ENCODE measurements at regions not wholly inside any gene's neighbourhood (a gene's known extent, or its start where the extent isn't known, plus 50 kb on each side); places are given as distances from the start of the nearest gene placed in this dataset.

DNA sequence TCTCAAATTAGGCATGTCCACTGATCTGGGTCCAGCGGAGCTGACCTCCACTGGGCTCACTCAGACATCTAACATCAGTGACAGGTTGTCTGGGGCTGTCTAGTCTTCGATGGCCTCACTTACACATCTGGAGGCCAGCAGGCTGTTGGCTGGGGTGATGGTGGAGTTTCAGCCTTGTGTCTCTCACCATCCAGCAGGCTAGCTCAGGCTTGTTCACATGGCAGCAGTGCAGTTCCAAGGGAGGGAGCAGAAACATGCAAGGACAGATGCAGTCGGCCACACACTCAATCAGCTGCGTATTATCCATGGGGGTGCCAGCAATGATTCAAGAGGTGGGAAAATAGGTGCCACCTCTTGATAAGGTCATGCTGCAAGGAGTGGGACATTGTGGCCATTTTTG is 292.5 kb downstream of the SHQ1 start:
- CTCF ChIA-PET, result no interaction called here
- no peaks in the 10 kb centered on the region for H3K27me3 Mint-ChIP-seq
- H3K4me3 Mint-ChIP-seq, result no peak overlapping the region
- DNase-seq, result no peak
- H3K4me1 Mint-ChIP-seq, result peaks cover under 1% of the 10 kb centered on the region
- POLR2A ChIA-PET, result no interaction called here
- H3K9me3 Mint-ChIP-seq, result peaks cover 5% of the 10 kb centered on the region
- no peaks in the 10 kb centered on the region for H3K36me3 Mint-ChIP-seq (ENCODE audit: low read depth)
- no peak overlapping the region for H3K27ac Mint-ChIP-seq

DNA sequence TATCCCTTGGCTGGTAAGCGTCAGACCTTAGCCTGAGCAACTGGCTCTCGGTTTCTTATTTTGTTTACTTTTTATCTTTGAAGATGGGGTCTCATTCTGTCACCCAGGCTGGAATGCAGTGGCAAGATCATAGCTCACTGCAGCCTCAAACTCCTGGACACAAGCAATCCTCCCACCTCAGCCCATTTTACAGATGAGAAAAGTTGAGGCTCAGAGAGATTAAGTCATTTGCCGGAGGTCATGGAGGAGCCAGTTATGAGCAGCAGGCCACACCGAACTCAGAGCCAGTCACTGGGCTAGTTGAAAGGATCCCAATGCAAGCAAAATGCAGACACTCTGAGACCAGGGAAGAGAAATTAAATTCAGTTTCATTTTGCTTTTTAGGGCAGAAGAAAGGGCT is 293.6 kb downstream of the SHQ1 start:
- POLR2A ChIA-PET, result no interaction called here
- no peaks in the 10 kb centered on the region for H3K27me3 Mint-ChIP-seq
- DNase-seq, result no peak
- no peak overlapping the region for H3K27ac Mint-ChIP-seq
- H3K4me1 Mint-ChIP-seq, result peaks cover 10% of the 10 kb centered on the region
- peaks cover 5% of the 10 kb centered on the region for H3K9me3 Mint-ChIP-seq
- no peak overlapping the region for H3K4me3 Mint-ChIP-seq
- CTCF ChIA-PET, result no interaction called here
- H3K36me3 Mint-ChIP-seq (ENCODE audit: low read depth), result no peaks in the 10 kb centered on the region

DNA sequence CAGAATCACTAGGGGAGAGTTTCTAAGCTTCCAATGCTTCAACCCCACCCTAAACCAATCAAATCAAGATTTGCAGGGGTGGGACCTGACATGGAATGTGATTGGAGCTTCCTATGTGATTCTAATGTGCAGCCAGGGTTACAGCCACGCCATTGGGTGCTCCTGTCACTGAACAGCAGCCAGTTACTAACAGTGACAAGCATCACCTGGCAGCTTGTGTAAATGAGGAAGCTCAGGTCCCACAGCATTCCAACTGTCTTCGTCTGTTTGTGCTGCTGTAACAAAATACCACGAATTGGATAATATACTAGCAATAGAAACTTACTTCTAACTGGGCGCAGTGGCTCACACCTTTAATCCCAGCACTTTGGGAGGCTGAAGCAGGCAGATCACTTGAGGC is 294.9 kb downstream of the SHQ1 start:
- Mint-ChIP-seq H3K9me3 (peaks cover 5% of the 10 kb centered on the region), H3K4me3 (no peak overlapping the region), H3K36me3 (ENCODE audit: low read depth) (no peaks in the 10 kb centered on the region), H3K27me3 (no peaks in the 10 kb centered on the region), H3K4me1 (peaks cover 18% of the 10 kb centered on the region), H3K27ac (no peak overlapping the region)
- POLR2A ChIA-PET, result no interaction called here
- CTCF ChIA-PET, result no interaction called here
- no peak for DNase-seq

DNA sequence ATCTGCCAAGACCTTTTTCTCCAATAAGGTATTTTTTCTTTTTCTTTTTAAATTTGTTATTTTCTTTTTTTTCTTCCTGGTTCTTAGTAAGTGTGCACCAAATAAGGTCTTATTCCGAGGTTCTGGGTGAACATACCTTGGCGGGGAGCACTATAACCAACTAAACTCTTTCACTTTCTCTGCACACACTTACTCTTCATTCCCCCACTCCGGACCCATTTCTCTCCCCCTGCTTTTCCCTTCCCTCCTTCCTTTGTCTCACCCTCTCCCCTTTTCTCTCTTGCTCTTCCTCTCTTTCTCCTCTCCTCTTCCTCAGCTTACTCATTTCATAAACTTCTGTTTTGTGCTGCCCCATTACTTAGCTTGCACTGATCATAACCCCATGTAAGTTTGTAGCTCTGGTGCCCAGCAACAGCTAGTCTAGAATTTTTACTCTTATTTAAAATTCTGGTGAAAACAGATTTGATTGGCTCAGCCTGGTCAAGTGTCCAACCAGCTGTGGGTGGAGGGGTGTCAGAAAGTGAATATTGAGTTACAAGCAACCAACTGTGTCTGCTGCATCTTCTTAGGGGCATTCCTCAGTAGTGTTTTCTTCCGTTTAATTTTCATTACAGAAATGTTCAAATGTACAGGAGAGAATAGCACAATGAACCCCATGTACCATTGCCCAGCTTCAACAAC is 297.5 kb downstream of the SHQ1 start:
- H3K4me1 Mint-ChIP-seq, result peaks cover 18% of the 10 kb centered on the region
- H3K4me3 Mint-ChIP-seq, result peak overlapping the region; percentile 64
- H3K27me3 Mint-ChIP-seq, result no peaks in the 10 kb centered on the region
- peak overlapping the region; percentile 21 for H3K27ac Mint-ChIP-seq
- CTCF ChIA-PET, result no interaction called here
- no peaks in the 10 kb centered on the region for H3K36me3 Mint-ChIP-seq (ENCODE audit: low read depth)
- no peak for DNase-seq
- no peaks in the 10 kb centered on the region for H3K9me3 Mint-ChIP-seq
- POLR2A ChIA-PET, result interaction anchor here (0.7 kb wide), 1 partner anchor 170 kb away, joined by 3 read pairs; no protein-coding TSS in a partner anchor

DNA sequence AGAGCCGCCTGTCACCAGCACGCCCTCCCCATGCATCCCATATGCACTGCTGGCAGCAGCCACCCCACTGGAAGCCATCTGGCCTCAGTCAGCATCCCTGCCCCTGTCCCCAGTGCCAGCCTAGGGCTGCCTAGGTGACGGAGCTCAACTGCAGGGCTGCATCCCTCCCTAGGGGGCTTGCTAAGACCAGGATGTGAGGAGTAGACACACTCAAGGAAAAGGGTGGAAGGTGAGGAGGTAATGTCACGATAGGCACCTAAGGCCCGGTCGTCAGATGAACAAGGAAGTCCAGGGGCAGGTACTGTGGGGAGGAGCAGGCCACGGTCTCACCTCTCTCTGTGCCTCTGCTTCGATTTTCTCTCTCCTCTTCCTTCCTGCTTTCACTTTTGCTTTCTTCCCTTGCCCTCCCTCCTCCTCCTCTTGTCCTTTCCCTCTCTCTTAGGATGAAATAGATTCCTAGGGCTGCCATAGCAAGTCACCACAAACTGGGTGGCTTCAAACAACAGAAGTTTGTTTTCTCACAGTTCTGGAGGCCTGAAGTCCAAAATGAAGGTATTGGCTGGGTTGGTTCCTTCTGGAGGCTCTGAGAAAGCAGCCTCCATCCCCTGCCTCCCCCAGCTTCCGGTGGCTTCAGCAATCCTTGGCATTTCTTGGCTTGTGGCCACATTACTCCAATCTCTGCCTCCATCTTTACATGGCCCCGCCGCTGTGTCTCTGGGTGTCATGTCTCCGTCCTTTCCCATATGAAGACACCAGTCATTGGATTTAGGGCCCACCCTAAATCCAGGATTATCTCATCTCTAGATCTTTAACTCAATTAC is 298.3 kb downstream of the SHQ1 start:
- peak overlapping the region; percentile 64 for H3K4me3 Mint-ChIP-seq
- DNase-seq, result peak; percentile 21
- POLR2A ChIA-PET, result no interaction called here
- H3K4me1 Mint-ChIP-seq, result peaks cover 18% of the 10 kb centered on the region
- CTCF ChIA-PET, result no interaction called here
- H3K36me3 Mint-ChIP-seq (ENCODE audit: low read depth), result no peaks in the 10 kb centered on the region
- H3K27ac Mint-ChIP-seq, result peak overlapping the region; percentile 21
- H3K9me3 Mint-ChIP-seq, result no peaks in the 10 kb centered on the region
- H3K27me3 Mint-ChIP-seq, result no peaks in the 10 kb centered on the region

DNA sequence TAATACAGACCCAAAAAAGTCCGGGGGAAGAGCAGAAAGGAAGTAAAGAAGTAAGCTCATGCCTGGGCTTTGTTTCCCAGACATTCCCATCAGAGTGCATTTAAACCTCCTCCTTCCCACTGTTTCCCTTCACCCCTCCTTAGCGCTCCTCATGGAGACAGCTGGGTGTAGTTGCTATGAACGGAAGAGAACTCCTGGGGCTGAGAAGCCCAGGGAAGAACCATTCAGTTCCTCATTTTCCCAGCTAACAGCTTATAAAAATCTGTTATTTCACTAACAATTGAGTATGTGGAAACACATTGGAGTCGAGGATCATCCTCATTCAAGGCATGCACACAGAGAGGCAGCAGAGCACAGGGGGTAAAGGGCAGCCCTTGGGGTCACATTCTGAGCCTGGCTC is 299.3 kb downstream of the SHQ1 start:
- Mint-ChIP-seq H3K27ac (no peak overlapping the region), H3K4me1 (peaks cover 18% of the 10 kb centered on the region), H3K4me3 (no peak overlapping the region), H3K9me3 (no peaks in the 10 kb centered on the region), H3K27me3 (no peaks in the 10 kb centered on the region), H3K36me3 (ENCODE audit: low read depth) (no peaks in the 10 kb centered on the region)
- CTCF ChIA-PET, result no interaction called here
- no peak for DNase-seq
- POLR2A ChIA-PET, result no interaction called here

DNA sequence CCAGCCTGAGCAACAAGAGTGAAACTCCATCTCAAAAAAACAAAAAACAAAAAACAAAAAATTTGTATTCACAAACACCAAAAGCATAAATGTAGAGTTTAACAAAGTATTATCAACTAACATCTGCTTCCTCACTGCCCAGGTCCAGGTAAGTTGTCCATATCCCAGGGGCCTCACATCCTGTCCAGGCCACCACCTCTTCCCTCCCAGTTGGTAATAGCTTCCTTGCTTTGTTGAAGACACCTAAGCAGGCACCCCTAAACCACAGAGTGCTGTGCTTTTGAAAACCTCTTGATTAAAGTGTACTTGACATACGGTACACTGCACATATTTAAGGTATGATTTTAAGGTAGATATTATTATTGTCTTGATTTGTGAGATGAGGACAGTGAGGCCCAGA is 299.8 kb downstream of the SHQ1 start:
- Mint-ChIP-seq H3K27me3 (no peaks in the 10 kb centered on the region), H3K36me3 (ENCODE audit: low read depth) (no peaks in the 10 kb centered on the region), H3K4me1 (peaks cover 18% of the 10 kb centered on the region), H3K27ac (no peak overlapping the region), H3K4me3 (no peak overlapping the region), H3K9me3 (no peaks in the 10 kb centered on the region)
- DNase-seq, result no peak
- ChIA-PET CTCF (no interaction called here), POLR2A (no interaction called here)

DNA sequence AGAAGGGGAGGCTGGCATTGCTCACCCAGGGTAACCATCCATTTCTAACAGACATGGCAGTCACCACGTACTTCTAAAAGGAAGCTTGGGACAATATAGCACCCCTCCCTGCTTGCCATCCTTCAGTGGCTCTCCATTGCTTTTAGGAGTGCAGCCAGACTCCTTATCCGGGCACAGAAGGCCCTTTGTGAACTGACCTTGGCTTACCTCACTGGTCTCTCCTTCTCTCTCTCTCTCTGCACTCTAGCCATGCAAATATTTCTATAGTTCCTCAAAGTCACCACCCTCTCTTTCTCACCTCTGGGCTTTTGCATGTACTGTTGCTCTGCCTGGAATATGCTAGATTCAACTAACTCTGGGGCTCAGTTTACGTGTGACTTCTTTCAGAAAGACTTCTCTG is 301.1 kb downstream of the SHQ1 start:
- no peak for DNase-seq
- H3K4me3 Mint-ChIP-seq, result no peak overlapping the region
- no peak overlapping the region for H3K27ac Mint-ChIP-seq
- H3K36me3 Mint-ChIP-seq (ENCODE audit: low read depth), result peaks cover 2% of the 10 kb centered on the region
- ChIA-PET CTCF (no interaction called here), POLR2A (no interaction called here)
- H3K9me3 Mint-ChIP-seq, result peaks cover 5% of the 10 kb centered on the region
- no peaks in the 10 kb centered on the region for H3K27me3 Mint-ChIP-seq
- peaks cover 18% of the 10 kb centered on the region for H3K4me1 Mint-ChIP-seq

DNA sequence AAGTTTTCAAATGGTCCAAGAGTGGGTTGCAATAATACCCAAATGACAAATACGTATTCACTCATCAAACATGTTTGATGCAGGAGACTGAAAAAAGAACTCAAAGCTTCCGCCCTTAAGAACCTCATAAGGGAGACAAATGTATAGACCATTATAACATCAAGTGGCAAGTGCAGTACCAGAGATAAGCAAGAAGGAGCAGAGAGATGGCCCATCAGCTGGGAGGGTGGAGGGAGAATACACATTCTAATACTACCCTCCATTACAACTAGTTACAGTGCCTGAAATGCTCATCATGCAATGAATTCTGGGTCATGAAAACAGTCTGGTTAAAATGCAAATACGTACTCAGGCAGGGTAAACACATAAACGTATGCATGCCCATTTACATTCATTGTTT is 304.0 kb downstream of the SHQ1 start:
- Mint-ChIP-seq H3K9me3 (peaks cover 8% of the 10 kb centered on the region), H3K36me3 (ENCODE audit: low read depth) (peaks cover 2% of the 10 kb centered on the region), H3K27me3 (no peaks in the 10 kb centered on the region), H3K4me1 (peaks cover 3% of the 10 kb centered on the region), H3K27ac (no peak overlapping the region), H3K4me3 (no peak overlapping the region)
- ChIA-PET POLR2A (no interaction called here), CTCF (no interaction called here)
- DNase-seq, result no peak

DNA sequence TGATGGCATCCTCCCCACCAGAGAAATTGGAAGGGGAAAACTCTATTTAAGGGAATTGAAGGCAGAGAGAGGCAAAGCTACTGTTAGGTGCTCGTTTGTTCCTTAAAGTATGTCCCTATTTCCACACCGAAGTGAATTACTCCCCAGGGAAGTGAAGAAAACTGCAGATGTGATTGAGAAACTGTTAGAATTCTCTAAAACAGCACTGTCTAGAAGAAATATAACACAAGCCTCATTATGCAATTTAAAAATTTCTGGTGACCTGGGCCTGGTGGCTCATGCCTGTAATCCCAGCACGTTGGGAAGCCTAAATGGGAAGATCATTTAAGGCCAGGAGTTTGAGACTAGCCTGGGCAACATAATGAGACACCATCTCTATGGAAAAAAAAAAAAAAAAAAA is 305.0 kb downstream of the SHQ1 start:
- no peak overlapping the region for H3K4me3 Mint-ChIP-seq
- H3K27me3 Mint-ChIP-seq, result no peaks in the 10 kb centered on the region
- peaks cover 8% of the 10 kb centered on the region for H3K9me3 Mint-ChIP-seq
- ChIA-PET POLR2A (no interaction called here), CTCF (no interaction called here)
- no peak for DNase-seq
- H3K36me3 Mint-ChIP-seq (ENCODE audit: low read depth), result peaks cover 2% of the 10 kb centered on the region
- no peaks in the 10 kb centered on the region for H3K4me1 Mint-ChIP-seq
- no peak overlapping the region for H3K27ac Mint-ChIP-seq

DNA sequence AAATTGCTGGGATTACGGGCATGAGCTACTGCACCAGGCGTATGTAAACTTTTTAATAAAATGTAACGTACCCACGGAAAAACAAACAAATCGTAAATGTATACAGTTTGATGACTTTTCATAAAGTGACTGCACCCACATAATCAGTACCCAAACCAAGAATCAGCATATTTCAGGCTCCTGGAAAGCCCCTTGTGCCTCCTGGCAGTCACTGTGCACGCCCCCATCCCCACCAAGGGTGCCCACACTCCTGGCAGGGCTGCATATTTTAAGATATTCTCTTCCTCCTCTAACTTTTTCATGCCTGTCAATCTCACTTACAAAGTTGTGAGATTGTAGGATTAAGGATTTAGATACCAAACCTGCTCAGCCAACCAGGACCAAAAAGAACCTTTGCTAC is 305.5 kb downstream of the SHQ1 start:
- peaks cover 8% of the 10 kb centered on the region for H3K9me3 Mint-ChIP-seq
- H3K4me1 Mint-ChIP-seq, result no peaks in the 10 kb centered on the region
- H3K27ac Mint-ChIP-seq, result no peak overlapping the region
- CTCF ChIA-PET, result no interaction called here
- no peaks in the 10 kb centered on the region for H3K27me3 Mint-ChIP-seq
- peaks cover 2% of the 10 kb centered on the region for H3K36me3 Mint-ChIP-seq (ENCODE audit: low read depth)
- no peak for DNase-seq
- POLR2A ChIA-PET, result no interaction called here
- H3K4me3 Mint-ChIP-seq, result no peak overlapping the region

DNA sequence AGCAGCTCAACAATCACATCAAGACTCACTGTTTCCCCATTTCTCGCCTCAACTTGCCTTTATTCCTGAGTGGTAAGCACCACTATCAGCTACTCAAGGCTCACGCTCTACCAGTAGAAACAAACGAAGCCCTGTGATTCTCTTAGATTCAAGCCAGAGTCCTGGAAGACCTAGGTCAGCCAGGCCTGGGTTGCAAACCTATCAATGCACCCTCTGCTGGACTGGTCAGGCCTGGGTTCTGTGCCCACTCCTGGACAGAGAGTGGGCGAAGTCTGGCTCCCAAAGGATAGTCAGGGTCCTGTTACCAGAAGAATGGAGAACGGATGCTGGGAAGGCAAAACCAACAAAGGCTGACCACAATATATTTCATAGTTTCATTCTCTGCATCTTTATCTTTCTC is 308.4 kb downstream of the SHQ1 start:
- H3K4me1 Mint-ChIP-seq, result no peaks in the 10 kb centered on the region
- CTCF ChIA-PET, result interaction anchor here (0.7 kb wide), 1 partner anchor 604 kb away, joined by 3 read pairs; no protein-coding TSS in a partner anchor
- no peak overlapping the region for H3K4me3 Mint-ChIP-seq
- POLR2A ChIA-PET, result no interaction called here
- no peaks in the 10 kb centered on the region for H3K27me3 Mint-ChIP-seq
- no peak for DNase-seq
- no peak overlapping the region for H3K27ac Mint-ChIP-seq
- peaks cover 2% of the 10 kb centered on the region for H3K36me3 Mint-ChIP-seq (ENCODE audit: low read depth)
- H3K9me3 Mint-ChIP-seq, result peaks cover 8% of the 10 kb centered on the region

DNA sequence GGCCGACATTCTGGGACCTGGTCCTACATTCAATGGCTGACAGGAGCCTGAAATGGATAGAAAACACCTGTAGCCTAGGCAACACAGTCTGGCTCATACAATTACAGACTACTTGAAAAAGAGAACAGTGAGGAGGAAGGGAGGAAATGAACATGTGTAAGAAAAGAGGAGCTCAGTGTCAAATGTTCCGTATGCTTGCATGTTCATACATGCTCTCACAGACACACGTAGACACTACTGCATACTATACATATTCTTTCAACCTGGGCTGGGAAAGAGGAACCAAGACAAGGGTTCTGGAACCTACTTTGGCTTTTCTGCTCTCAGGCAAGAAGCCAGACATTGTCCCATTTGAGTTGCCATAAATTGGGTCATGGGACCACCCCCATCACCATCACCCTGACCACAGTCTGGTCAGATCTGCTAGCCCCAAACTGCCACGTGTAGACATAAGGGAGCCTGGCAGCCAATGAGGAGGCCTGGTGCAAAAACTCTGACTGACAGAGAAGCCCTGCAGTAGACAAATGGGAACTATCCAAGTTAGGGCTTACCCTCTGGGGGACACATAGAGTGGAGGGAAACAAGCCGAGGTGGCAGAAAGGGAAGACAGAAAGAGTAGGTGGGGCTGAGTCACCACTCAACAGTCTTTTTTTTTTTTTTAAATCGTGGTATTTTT is 310.0 kb downstream of the SHQ1 start:
- Mint-ChIP-seq H3K4me1 (peaks cover 5% of the 10 kb centered on the region), H3K4me3 (no peak overlapping the region), H3K27ac (no peak overlapping the region), H3K27me3 (no peaks in the 10 kb centered on the region), H3K36me3 (ENCODE audit: low read depth) (peaks cover 10% of the 10 kb centered on the region), H3K9me3 (peaks cover 15% of the 10 kb centered on the region)
- POLR2A ChIA-PET, result no interaction called here
- CTCF ChIA-PET, result no interaction called here
- no peak for DNase-seq

DNA sequence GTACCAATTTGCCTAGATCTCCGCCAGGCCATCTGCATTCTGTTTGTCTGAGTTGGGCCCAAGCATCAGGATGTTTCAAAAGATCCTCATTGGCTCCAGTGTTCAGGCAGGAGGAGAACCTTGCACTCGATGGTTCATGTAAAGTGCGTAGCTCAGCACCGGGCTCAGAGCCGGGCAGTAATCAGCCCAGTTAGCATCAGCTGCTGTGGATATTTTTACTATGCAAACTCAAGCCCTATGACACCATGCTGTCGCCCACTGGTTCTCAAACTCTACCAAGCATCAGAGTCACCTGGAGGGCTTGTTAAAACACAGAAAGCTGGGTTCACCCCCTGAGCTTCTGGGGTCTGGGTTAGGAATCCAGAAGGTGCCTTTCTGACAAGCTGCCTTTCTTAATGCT is 310.8 kb downstream of the SHQ1 start:
- Mint-ChIP-seq H3K36me3 (ENCODE audit: low read depth) (peaks cover 8% of the 10 kb centered on the region), H3K27ac (no peak overlapping the region), H3K9me3 (peaks cover 10% of the 10 kb centered on the region), H3K27me3 (peaks cover under 1% of the 10 kb centered on the region), H3K4me1 (peaks cover 5% of the 10 kb centered on the region), H3K4me3 (no peak overlapping the region)
- ChIA-PET CTCF (no interaction called here), POLR2A (no interaction called here)
- no peak for DNase-seq
